Fibroblast of lung (primary cell): ENCODE measurements at regions not wholly inside any gene's neighbourhood (a gene's known extent, or its start where the extent isn't known, plus 50 kb on each side); places are given as distances from the start of the nearest gene placed in this dataset.

ENCODE experiments used
- CTCF ChIP-seq, 2 donors: IDR thresholded peaks in 1 of 2; conservative IDR thresholded peaks in 1 of 2; 1 replicate in 1 of 2; 2 replicates in 1 of 2; pipeline ENCODE4 v1.5.1; 2011 to 2012; ENCODE audit warnings: low read length in 2 of 2, control low read depth in 1 of 2, inconsistent platforms in 1 of 2, low read depth in 1 of 2, mild to moderate bottlenecking in 1 of 2
- EZH2 ChIP-seq: IDR thresholded peaks from 2 replicates; pipeline ENCODE4 v1.5.1; 2012; ENCODE audit warnings: low read length, control low read depth, mild to moderate bottlenecking; ENCODE audit errors: missing control alignments

GRCh38 chr1:163720294-163720693, 398.5 kb downstream of the NUF2 start:
- TF ChIP-seq CTCF (conservative IDR thresholded peaks at IDR 0.05 in 1 of 2, IDR thresholded peaks at IDR 0.05 in 1 of 2; ENCODE audit: low read depth in 1 of 2, low read length in 2 of 2) = no peak
- no peak for TF ChIP-seq EZH2
